ENCODE measurements at regions not wholly inside any gene's neighbourhood (a gene's known extent, or its start where the extent isn't known, plus 50 kb on each side); places are given as distances from the start of the nearest gene placed in this dataset.

- TF ChIP-seq SMC3 (IDR thresholded peaks at IDR 0.05; ENCODE audit: low read depth, low read length), result no peak
- no peak for TF ChIP-seq CTCF (conservative IDR thresholded peaks at IDR 0.05; ENCODE audit: low read depth, low read length)
- TF ChIP-seq FOS (IDR thresholded peaks at IDR 0.05; ENCODE audit: low read depth, low read length), result no peak
- no peak for TF ChIP-seq POLR2A (IDR thresholded peaks at IDR 0.05; ENCODE audit: low read depth, low read length)
- no peak for TF ChIP-seq RAD21 (IDR thresholded peaks at IDR 0.05; ENCODE audit: low read length)
- TF ChIP-seq CEBPB (IDR thresholded peaks at IDR 0.05; ENCODE audit: low read depth, low read length), result no peak
- TF ChIP-seq USF2 (IDR thresholded peaks at IDR 0.05; ENCODE audit: low read depth, low read length), result no peak
- no peak for TF ChIP-seq BHLHE40 (IDR thresholded peaks at IDR 0.05; ENCODE audit: low read depth, low read length)
- no peak for TF ChIP-seq ELK1 (IDR thresholded peaks at IDR 0.05; ENCODE audit: borderline replicate concordance, low read depth, low read length)
- no peak for TF ChIP-seq RCOR1 (IDR thresholded peaks at IDR 0.05; ENCODE audit: insufficient replicate concordance, low read length)
- no peak for TF ChIP-seq NFE2L2 (IDR thresholded peaks at IDR 0.05; ENCODE audit: low read depth, low read length)
- TF ChIP-seq MAFK (IDR thresholded peaks at IDR 0.05; ENCODE audit: low read depth, low read length), result no peak
- no peak for TF ChIP-seq RFX5 (IDR thresholded peaks at IDR 0.05; ENCODE audit: low read depth, low read length)
These were observed 398.4 kb downstream of the GABRG2 start for GRCh38 chr5:162466011-162466410.

Measured in IMR-90 (cell line).